ENCODE measurements at regions not wholly inside any gene's neighbourhood (a gene's known extent, or its start where the extent isn't known, plus 50 kb on each side); places are given as distances from the start of the nearest gene placed in this dataset.

- TF ChIP-seq EZH2phosphoT487 (IDR thresholded peaks at IDR 0.05; ENCODE audit: borderline replicate concordance) (no peak), CTCF (conservative IDR thresholded peaks at IDR 0.05; ENCODE audit: low read length) (no peak)
- Histone ChIP-seq H4K20me1 (ENCODE audit: insufficient read depth, low read length, poor library complexity, severe bottlenecking) (no peaks in the 10 kb centered on the region), H3K9me3 (ENCODE audit: insufficient read depth, low read depth, low read length) (no peaks in the 10 kb centered on the region), H3K9ac (ENCODE audit: low read depth, low read length, poor library complexity, severe bottlenecking) (no peak overlapping the region), H3K4me3 (ENCODE audit: low read length, poor library complexity, severe bottlenecking) (no peak overlapping the region), H2AFZ (ENCODE audit: low read length) (peak overlapping the region; percentile 61; the same call in 1 of the 2 replicates), H3K9me2 (replicated peaks; ENCODE audit: low read depth, low read length) (no peaks in the 10 kb centered on the region), H3K79me2 (ENCODE audit: insufficient read depth, low read length) (no peaks in the 10 kb centered on the region), H3K4me2 (ENCODE audit: low read depth, low read length, poor library complexity, severe bottlenecking) (no peak overlapping the region), H3K36me3 (ENCODE audit: insufficient read depth, low read length) (no peaks in the 10 kb centered on the region), H3K27me3 (ENCODE audit: insufficient read depth, low read length, poor library complexity, severe bottlenecking) (no peaks in the 10 kb centered on the region), H3F3A (ENCODE audit: low read depth) (no peaks in the 10 kb centered on the region), H3K4me1 (ENCODE audit: insufficient read depth, low read length, poor library complexity, severe bottlenecking) (peaks cover 10% of the 10 kb centered on the region)
Measured at GRCh38 chr4:174430576-174430975, 91.7 kb downstream of the HPGD start.

DNA sequence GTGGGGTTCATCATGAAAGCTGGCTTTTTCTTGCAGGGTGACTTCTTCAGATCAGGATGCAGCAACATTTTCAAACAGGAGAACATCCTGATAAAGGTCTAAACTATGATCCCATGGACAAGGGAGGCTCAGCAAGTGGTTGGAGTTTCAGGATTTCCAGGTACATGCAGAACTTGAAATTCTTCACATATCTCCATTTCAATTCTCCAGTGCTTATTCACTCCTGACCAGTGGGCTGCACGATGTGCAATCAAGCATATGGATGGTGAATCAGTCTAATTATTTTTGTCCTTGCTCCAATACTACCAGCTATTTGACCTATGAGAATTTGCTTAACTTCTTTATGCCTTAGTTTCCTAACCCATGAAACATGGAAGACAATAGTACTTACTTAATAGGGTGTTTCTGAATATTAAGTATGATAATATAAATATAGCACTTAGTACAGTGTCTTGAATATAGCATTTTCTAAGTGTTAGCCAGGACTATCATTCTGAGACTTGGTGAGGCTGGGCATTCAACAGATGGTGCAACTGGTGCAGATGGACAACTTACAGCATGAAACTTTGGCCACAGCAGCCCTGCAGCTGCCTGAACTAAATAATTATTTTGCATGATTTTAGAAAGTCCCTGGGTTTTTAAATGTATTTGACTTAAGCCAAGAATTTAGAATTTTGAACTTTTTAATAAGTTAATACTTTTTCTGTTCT is 92.4 kb downstream of the HPGD start:
- TF ChIP-seq CTCF (conservative IDR thresholded peaks at IDR 0.05; ENCODE audit: low read length) = no peak
- TF ChIP-seq EZH2phosphoT487 (IDR thresholded peaks at IDR 0.05; ENCODE audit: borderline replicate concordance) = no peak
- Histone ChIP-seq H3K9ac (ENCODE audit: low read depth, low read length, poor library complexity, severe bottlenecking) (no peak overlapping the region), H3K4me2 (ENCODE audit: low read depth, low read length, poor library complexity, severe bottlenecking) (no peak overlapping the region), H3K9me3 (ENCODE audit: insufficient read depth, low read depth, low read length) (no peaks in the 10 kb centered on the region), H3K27me3 (ENCODE audit: insufficient read depth, low read length, poor library complexity, severe bottlenecking) (no peaks in the 10 kb centered on the region), H4K20me1 (ENCODE audit: insufficient read depth, low read length, poor library complexity, severe bottlenecking) (no peaks in the 10 kb centered on the region), H3K4me1 (ENCODE audit: insufficient read depth, low read length, poor library complexity, severe bottlenecking) (peaks cover 10% of the 10 kb centered on the region), H3K36me3 (ENCODE audit: insufficient read depth, low read length) (no peaks in the 10 kb centered on the region), H3F3A (ENCODE audit: low read depth) (no peaks in the 10 kb centered on the region), H3K9me2 (replicated peaks; ENCODE audit: low read depth, low read length) (no peaks in the 10 kb centered on the region), H3K79me2 (ENCODE audit: insufficient read depth, low read length) (no peaks in the 10 kb centered on the region), H2AFZ (ENCODE audit: low read length) (peak overlapping the region; percentile 59), H3K4me3 (ENCODE audit: low read length, poor library complexity, severe bottlenecking) (no peak overlapping the region)

DNA sequence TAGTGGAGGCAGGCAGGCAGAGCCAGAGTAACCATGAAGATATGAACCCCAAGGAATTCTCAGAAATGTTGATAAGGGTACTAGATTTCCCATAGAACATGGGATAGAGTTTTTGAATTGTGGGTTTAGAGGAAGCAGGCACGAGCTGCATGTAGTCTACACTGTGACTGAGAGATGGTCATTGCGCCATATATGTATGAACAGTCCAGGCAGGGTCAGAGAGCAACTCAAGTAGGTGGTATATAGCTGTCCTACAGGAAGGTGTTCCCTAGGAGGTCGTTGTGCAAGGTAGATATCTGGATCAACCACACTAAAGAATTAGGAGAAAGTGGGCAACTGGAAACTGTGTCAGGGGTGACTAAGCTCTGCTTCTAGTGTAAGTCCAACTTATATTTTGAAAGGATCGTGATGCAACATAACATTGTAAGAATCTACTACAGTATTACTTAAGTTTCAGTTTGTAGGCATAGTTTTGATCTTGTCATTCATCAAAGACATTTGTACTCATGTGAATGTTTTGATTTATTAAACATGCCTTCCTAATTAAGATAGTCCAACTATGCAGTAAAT is 94.6 kb downstream of the HPGD start:
- Histone ChIP-seq H3K36me3 (ENCODE audit: insufficient read depth, low read length) (no peaks in the 10 kb centered on the region), H3K9me3 (ENCODE audit: insufficient read depth, low read depth, low read length) (no peaks in the 10 kb centered on the region), H3F3A (ENCODE audit: low read depth) (no peaks in the 10 kb centered on the region), H3K9me2 (replicated peaks; ENCODE audit: low read depth, low read length) (no peaks in the 10 kb centered on the region), H3K9ac (ENCODE audit: low read depth, low read length, poor library complexity, severe bottlenecking) (no peak overlapping the region), H3K79me2 (ENCODE audit: insufficient read depth, low read length) (no peaks in the 10 kb centered on the region), H2AFZ (ENCODE audit: low read length) (0 out of 2 replicates have a peak overlapping the region, but pooled peaks have one; percentile 34), H3K4me1 (ENCODE audit: insufficient read depth, low read length, poor library complexity, severe bottlenecking) (peaks cover 27% of the 10 kb centered on the region), H3K4me2 (ENCODE audit: low read depth, low read length, poor library complexity, severe bottlenecking) (no peak overlapping the region), H4K20me1 (ENCODE audit: insufficient read depth, low read length, poor library complexity, severe bottlenecking) (no peaks in the 10 kb centered on the region), H3K27me3 (ENCODE audit: insufficient read depth, low read length, poor library complexity, severe bottlenecking) (no peaks in the 10 kb centered on the region), H3K4me3 (ENCODE audit: low read length, poor library complexity, severe bottlenecking) (no peak overlapping the region)
- TF ChIP-seq EZH2phosphoT487 (IDR thresholded peaks at IDR 0.05; ENCODE audit: borderline replicate concordance) (no peak), CTCF (conservative IDR thresholded peaks at IDR 0.05; ENCODE audit: low read length) (no peak)
